ENCODE measurements at regions not wholly inside any gene's neighbourhood (a gene's known extent, or its start where the extent isn't known, plus 50 kb on each side); places are given as distances from the start of the nearest gene placed in this dataset.

DNA sequence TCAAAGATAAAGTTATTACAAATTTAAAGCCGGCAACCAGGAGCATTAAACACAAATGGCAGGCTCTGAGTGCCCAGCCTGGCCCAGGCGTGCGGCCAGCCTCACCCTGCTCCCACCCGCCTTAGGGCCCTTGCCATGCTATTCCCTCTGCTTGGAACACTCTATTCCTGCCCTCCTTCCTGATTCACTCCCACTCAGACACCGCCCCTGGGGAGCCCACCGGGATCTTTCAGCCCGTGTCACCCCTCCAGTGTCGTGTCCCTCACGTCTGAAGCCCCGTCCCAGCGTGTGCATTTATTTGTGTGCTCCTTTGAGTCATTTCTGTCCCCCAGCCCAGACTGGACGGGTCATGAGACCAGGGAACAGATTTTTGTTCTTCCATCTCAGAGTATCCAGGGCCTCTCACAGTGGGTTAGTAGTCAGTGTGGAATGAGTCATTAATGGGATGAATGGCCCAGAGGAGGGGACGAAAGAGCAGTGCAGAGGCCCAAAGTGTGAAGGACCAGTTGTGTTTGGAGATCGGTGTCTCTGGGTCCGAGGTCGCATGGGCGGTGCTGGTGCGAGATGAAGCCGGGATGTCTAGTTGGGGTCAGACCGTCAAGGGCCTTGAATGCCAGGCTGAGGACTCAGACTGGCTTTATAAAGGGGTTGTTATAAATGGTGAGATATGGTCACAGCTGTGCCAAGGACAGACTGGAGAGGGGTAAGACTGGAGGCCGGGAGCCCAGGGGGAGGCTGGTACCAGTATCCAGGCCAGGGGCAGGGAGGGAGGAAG lies 58.9 kb upstream of the SLC6A6 start (continued):
- TF ChIP-seq, protein P1, sequence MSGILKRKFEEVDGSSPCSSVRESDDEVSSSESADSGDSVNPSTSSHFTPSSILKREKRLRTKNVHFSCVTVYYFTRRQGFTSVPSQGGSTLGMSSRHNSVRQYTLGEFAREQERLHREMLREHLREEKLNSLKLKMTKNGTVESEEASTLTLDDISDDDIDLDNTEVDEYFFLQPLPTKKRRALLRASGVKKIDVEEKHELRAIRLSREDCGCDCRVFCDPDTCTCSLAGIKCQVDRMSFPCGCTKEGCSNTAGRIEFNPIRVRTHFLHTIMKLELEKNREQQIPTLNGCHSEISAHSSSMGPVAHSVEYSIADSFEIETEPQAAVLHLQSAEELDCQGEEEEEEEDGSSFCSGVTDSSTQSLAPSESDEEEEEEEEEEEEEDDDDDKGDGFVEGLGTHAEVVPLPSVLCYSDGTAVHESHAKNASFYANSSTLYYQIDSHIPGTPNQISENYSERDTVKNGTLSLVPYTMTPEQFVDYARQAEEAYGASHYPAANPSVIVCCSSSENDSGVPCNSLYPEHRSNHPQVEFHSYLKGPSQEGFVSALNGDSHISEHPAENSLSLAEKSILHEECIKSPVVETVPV (CRISPR knock-in tag; IDR thresholded peaks at IDR 0.05), result no peak
- TF ChIP-seq ZNF70 (CRISPR knock-in tag; IDR thresholded peaks at IDR 0.05) (no peak), ZC3H10 (CRISPR knock-in tag; IDR thresholded peaks at IDR 0.05) (no peak), RARB (CRISPR knock-in tag; IDR thresholded peaks at IDR 0.05) (no peak), OSR1 (CRISPR knock-in tag; IDR thresholded peaks at IDR 0.05) (no peak), ZFP30 (CRISPR knock-in tag; IDR thresholded peaks at IDR 0.05) (no peak)
- TF ChIP-seq, protein P2, sequence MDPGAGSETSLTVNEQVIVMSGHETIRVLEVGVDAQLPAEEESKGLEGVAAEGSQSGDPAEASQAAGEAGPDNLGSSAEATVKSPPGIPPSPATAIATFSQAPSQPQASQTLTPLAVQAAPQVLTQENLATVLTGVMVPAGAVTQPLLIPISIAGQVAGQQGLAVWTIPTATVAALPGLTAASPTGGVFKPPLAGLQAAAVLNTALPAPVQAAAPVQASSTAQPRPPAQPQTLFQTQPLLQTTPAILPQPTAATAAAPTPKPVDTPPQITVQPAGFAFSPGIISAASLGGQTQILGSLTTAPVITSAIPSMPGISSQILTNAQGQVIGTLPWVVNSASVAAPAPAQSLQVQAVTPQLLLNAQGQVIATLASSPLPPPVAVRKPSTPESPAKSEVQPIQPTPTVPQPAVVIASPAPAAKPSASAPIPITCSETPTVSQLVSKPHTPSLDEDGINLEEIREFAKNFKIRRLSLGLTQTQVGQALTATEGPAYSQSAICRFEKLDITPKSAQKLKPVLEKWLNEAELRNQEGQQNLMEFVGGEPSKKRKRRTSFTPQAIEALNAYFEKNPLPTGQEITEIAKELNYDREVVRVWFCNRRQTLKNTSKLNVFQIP (CRISPR knock-in tag; IDR thresholded peaks at IDR 0.05; ENCODE audit: borderline replicate concordance, low read depth), result no peak

DNA sequence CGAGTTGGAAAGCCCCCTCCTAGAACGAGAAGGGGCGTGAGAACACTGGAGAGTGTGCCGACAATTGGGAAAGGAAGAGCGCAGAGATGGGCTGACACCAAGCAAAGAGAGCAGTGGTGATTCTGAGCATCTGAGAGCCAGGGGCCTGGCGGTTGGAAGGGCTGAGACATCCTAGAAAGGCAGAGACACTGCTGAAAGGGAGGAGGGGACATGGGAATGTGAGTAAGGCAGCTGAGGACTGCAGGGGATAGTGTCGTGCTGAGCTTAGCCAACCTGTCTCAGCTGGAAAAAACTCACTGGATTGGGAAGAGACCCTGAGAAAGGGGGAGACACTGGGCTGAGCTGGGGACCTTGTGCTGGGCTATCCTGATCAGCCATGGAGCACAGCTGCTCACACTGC lies 58.1 kb upstream of the SLC6A6 start:
- TF ChIP-seq, protein P2 (CRISPR knock-in tag; IDR thresholded peaks at IDR 0.05; ENCODE audit: borderline replicate concordance, low read depth), result no peak
- TF ChIP-seq TCF4 (CRISPR knock-in tag; IDR thresholded peaks at IDR 0.05; ENCODE audit: borderline replicate concordance), result no peak
- TF ChIP-seq, protein P3, sequence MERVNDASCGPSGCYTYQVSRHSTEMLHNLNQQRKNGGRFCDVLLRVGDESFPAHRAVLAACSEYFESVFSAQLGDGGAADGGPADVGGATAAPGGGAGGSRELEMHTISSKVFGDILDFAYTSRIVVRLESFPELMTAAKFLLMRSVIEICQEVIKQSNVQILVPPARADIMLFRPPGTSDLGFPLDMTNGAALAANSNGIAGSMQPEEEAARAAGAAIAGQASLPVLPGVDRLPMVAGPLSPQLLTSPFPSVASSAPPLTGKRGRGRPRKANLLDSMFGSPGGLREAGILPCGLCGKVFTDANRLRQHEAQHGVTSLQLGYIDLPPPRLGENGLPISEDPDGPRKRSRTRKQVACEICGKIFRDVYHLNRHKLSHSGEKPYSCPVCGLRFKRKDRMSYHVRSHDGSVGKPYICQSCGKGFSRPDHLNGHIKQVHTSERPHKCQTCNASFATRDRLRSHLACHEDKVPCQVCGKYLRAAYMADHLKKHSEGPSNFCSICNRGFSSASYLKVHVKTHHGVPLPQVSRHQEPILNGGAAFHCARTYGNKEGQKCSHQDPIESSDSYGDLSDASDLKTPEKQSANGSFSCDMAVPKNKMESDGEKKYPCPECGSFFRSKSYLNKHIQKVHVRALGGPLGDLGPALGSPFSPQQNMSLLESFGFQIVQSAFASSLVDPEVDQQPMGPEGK (CRISPR knock-in tag; IDR thresholded peaks at IDR 0.05; ENCODE audit: borderline replicate concordance), result no peak
- TF ChIP-seq, protein P4, sequence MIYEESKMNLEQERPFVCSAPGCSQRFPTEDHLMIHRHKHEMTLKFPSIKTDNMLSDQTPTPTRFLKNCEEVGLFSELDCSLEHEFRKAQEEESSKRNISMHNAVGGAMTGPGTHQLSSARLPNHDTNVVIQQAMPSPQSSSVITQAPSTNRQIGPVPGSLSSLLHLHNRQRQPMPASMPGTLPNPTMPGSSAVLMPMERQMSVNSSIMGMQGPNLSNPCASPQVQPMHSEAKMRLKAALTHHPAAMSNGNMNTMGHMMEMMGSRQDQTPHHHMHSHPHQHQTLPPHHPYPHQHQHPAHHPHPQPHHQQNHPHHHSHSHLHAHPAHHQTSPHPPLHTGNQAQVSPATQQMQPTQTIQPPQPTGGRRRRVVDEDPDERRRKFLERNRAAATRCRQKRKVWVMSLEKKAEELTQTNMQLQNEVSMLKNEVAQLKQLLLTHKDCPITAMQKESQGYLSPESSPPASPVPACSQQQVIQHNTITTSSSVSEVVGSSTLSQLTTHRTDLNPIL (CRISPR knock-in tag; IDR thresholded peaks at IDR 0.05; ENCODE audit: low read depth), result no peak

DNA sequence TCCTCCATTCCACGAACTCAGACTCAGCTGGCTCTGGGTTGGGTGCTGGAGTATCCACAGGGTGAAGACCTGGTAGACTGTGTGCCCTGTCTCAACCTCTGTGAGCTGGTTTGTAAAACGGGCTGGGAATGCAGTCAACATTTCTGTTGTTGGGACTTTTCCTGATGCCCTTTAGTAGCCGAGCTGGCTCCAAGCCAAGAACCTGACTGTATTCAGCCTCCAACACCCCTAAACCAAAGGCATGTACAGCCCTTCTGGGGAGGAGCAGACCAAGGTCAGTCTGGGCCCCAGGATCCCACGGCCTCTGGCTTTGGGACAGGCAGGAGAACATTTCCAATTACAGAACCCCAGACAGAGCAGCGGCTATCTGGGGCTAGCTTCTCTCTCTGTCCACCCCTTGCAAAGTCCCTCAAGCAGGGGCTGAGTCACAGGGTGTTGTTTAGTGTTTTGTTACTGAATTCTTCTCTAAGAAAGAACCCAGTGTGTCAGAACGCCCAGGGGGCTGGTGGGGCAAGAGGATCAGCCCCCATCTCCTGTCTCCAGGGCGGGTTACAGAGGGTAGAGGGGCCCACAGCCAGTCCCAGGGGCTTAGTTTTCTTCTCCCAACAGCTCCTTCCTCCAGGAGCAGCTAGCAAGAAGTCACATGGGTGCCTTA lies 56.8 kb upstream of the SLC6A6 start:
- peak; percentile 19; the same call in 2 of the 3 replicates for ATAC-seq
- no peak for TF ChIP-seq ISL1 (CRISPR knock-in tag; IDR thresholded peaks at IDR 0.05)
- no peak for TF ChIP-seq BACH2 (CRISPR knock-in tag; IDR thresholded peaks at IDR 0.05; ENCODE audit: borderline replicate concordance)
- TF ChIP-seq, protein P5, sequence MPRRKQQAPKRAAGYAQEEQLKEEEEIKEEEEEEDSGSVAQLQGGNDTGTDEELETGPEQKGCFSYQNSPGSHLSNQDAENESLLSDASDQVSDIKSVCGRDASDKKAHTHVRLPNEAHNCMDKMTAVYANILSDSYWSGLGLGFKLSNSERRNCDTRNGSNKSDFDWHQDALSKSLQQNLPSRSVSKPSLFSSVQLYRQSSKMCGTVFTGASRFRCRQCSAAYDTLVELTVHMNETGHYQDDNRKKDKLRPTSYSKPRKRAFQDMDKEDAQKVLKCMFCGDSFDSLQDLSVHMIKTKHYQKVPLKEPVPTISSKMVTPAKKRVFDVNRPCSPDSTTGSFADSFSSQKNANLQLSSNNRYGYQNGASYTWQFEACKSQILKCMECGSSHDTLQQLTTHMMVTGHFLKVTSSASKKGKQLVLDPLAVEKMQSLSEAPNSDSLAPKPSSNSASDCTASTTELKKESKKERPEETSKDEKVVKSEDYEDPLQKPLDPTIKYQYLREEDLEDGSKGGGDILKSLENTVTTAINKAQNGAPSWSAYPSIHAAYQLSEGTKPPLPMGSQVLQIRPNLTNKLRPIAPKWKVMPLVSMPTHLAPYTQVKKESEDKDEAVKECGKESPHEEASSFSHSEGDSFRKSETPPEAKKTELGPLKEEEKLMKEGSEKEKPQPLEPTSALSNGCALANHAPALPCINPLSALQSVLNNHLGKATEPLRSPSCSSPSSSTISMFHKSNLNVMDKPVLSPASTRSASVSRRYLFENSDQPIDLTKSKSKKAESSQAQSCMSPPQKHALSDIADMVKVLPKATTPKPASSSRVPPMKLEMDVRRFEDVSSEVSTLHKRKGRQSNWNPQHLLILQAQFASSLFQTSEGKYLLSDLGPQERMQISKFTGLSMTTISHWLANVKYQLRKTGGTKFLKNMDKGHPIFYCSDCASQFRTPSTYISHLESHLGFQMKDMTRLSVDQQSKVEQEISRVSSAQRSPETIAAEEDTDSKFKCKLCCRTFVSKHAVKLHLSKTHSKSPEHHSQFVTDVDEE (CRISPR knock-in tag; IDR thresholded peaks at IDR 0.05), result no peak
- no peak for TF ChIP-seq ZNF565 (CRISPR knock-in tag; conservative IDR thresholded peaks at IDR 0.05; ENCODE audit: low read depth)
- TF ChIP-seq ZC3H10 (CRISPR knock-in tag; IDR thresholded peaks at IDR 0.05), result no peak
- no peak for TF ChIP-seq PPARA (CRISPR knock-in tag; IDR thresholded peaks at IDR 0.05; ENCODE audit: borderline replicate concordance)
- TF ChIP-seq OSR1 (CRISPR knock-in tag; IDR thresholded peaks at IDR 0.05), result no peak
- TF ChIP-seq, protein P1 (CRISPR knock-in tag; IDR thresholded peaks at IDR 0.05), result no peak
- TF ChIP-seq ZNF70 (CRISPR knock-in tag; IDR thresholded peaks at IDR 0.05), result no peak
- TF ChIP-seq ZFP3 (CRISPR knock-in tag; IDR thresholded peaks at IDR 0.05), result no peak
- no peak for TF ChIP-seq SNAI2 (CRISPR knock-in tag; IDR thresholded peaks at IDR 0.05)
- TF ChIP-seq TOX (CRISPR knock-in tag; IDR thresholded peaks at IDR 0.05; ENCODE audit: borderline replicate concordance), result no peak
- no peak for TF ChIP-seq ESRRG (CRISPR knock-in tag; IDR thresholded peaks at IDR 0.05)
- TF ChIP-seq ARNTL (CRISPR knock-in tag; IDR thresholded peaks at IDR 0.05; ENCODE audit: borderline replicate concordance, low read depth), result no peak
- TF ChIP-seq, protein P2 (CRISPR knock-in tag; IDR thresholded peaks at IDR 0.05; ENCODE audit: borderline replicate concordance, low read depth), result no peak

More for the DNA sequence above, 58.1 kb upstream of the SLC6A6 start:
- no peak for ATAC-seq

Data from SK-N-SH treated with all-trans-retinoic acid at 6 μM for 48 hours (cell line).